GM12892 (cell line): ENCODE measurements at regions not wholly inside any gene's neighbourhood (a gene's known extent, or its start where the extent isn't known, plus 50 kb on each side); places are given as distances from the start of the nearest gene placed in this dataset.

Source experiments
- POLR2A ChIP-seq: IDR thresholded peaks from 2 replicates; pipeline ENCODE4 v1.6.1; 2011; ENCODE audit warnings: low read depth, low read length, control low read depth
- POLR2AphosphoS5 ChIP-seq: IDR thresholded peaks from 2 replicates; pipeline ENCODE4 v1.6.1; 2011; ENCODE audit warnings: low read depth, low read length, control low read depth
- TAF1 ChIP-seq: IDR thresholded peaks from 2 replicates; pipeline ENCODE4 v1.6.1; 2011; ENCODE audit warnings: low read depth, mild to moderate bottlenecking, control low read depth, low read length, borderline replicate concordance

DNA sequence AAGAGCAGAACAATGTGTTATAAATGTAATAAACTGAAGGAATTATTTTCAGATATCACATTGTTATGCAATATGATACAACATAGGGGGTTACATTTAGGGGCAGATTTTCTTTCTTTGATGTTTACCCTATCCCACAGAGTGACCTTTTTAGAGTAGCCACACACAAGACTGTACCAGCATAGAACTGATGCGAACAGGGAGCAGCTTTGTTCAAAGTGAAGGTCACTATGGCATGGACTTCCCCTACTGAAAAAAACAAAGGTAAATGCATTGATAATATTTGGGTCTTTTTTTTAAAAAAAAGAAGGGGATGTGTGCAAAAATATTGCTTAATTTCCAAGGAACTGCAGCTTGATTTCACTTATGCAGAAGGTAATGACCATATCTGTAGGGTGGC lies 1354.9 kb downstream of the SUCLG1 start:
- TF ChIP-seq POLR2A (no peak), POLR2AphosphoS5 (no peak), TAF1 (no peak)
